GM12892 (cell line): ENCODE measurements at regions not wholly inside any gene's neighbourhood (a gene's known extent, or its start where the extent isn't known, plus 50 kb on each side); places are given as distances from the start of the nearest gene placed in this dataset.

Experiments
- POLR2A ChIP-seq: IDR thresholded peaks from 2 replicates; pipeline ENCODE4 v1.6.1; 2011; ENCODE audit warnings: low read depth, low read length, control low read depth
- POLR2AphosphoS5 ChIP-seq: IDR thresholded peaks from 2 replicates; pipeline ENCODE4 v1.6.1; 2011; ENCODE audit warnings: low read depth, low read length, control low read depth

GRCh38 chr4:158965226-158965625, 137.7 kb upstream of the RAPGEF2 start:
- TF ChIP-seq POLR2AphosphoS5, result no peak
- no peak for TF ChIP-seq POLR2A
